Chondrocyte (in vitro differentiated cells): ENCODE measurements at regions not wholly inside any gene's neighbourhood (a gene's known extent, or its start where the extent isn't known, plus 50 kb on each side); places are given as distances from the start of the nearest gene placed in this dataset.

Experiments
- DNase-seq: peaks from one replicate; pipeline ENCODE4 v3.0.0; 2021; ENCODE audit warnings: mixed read lengths, low spot score
- H3K27ac Mint-ChIP-seq: one replicate; pipeline ENCODE4 v1.8.0; 2021; ENCODE audit warnings: mild to moderate bottlenecking, moderate library complexity, mixed read lengths; ENCODE audit not compliant: unreplicated experiment
- H3K27me3 Mint-ChIP-seq: 2 replicates; pipeline ENCODE4 v1.8.0; 2021; ENCODE audit warnings: low read depth, mixed read lengths
- H3K36me3 Mint-ChIP-seq: 2 replicates; pipeline ENCODE4 v1.8.0; 2021; ENCODE audit warnings: low read depth, mixed read lengths
- H3K4me1 Mint-ChIP-seq: 2 replicates; pipeline ENCODE4 v1.8.0; 2021; ENCODE audit warnings: low read depth, mild to moderate bottlenecking, mixed read lengths
- H3K4me3 Mint-ChIP-seq: one replicate; pipeline ENCODE4 v1.8.0; 2021; ENCODE audit warnings: mild to moderate bottlenecking, moderate library complexity, mixed read lengths; ENCODE audit not compliant: unreplicated experiment
- H3K9me3 Mint-ChIP-seq: 2 replicates; pipeline ENCODE4 v1.8.0; 2021; ENCODE audit warnings: low read depth, mixed read lengths
- TF ChIP-seq, protein P1 (sequence below): fragments of 200-600 bp; sonication (generic); IDR thresholded peaks from 2 replicates; pipeline ENCODE4 v1.5.0; 2021; ENCODE audit warnings: antibody characterized with exemption, mild to moderate bottlenecking, moderate library complexity

DNA sequence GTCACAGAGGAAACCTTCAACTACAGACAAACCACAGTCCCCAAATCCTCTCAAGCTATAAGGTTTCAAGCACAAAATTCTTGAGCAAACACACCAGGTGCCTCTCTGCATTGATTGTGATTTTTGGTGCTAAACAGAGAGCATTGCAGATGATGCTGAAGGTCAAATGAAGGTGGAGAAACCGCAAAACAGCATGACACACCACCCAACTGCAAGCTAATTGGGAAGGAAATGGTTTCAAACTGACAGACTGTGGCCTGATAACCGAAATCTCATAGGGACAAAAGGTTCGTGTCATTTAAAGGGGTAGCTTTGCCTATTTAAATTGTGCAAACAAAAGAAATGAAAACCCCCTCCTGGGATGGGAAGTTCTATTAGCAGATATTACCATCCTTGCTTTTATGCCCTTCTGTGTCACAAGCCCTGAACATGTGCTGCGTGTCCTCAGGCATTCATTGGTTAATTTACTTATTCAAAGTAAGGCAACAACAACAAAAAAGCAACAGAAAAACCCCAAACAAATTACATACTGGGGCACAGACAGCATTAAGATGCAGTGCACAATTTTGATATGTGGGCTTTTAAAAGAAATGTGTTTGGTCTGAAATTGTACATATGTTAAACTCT lies 154.9 kb downstream of the AQP4 start:
- no peak for DNase-seq
- no peak overlapping the region for H3K27ac Mint-ChIP-seq
- H3K27me3 Mint-ChIP-seq, result peaks cover 14% of the 10 kb centered on the region
- peaks cover 9% of the 10 kb centered on the region for H3K4me1 Mint-ChIP-seq
- H3K36me3 Mint-ChIP-seq, result no peaks in the 10 kb centered on the region
- no peak overlapping the region for H3K4me3 Mint-ChIP-seq
- TF ChIP-seq, protein P1, sequence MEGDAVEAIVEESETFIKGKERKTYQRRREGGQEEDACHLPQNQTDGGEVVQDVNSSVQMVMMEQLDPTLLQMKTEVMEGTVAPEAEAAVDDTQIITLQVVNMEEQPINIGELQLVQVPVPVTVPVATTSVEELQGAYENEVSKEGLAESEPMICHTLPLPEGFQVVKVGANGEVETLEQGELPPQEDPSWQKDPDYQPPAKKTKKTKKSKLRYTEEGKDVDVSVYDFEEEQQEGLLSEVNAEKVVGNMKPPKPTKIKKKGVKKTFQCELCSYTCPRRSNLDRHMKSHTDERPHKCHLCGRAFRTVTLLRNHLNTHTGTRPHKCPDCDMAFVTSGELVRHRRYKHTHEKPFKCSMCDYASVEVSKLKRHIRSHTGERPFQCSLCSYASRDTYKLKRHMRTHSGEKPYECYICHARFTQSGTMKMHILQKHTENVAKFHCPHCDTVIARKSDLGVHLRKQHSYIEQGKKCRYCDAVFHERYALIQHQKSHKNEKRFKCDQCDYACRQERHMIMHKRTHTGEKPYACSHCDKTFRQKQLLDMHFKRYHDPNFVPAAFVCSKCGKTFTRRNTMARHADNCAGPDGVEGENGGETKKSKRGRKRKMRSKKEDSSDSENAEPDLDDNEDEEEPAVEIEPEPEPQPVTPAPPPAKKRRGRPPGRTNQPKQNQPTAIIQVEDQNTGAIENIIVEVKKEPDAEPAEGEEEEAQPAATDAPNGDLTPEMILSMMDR, result no peak
- no peaks in the 10 kb centered on the region for H3K9me3 Mint-ChIP-seq

DNA sequence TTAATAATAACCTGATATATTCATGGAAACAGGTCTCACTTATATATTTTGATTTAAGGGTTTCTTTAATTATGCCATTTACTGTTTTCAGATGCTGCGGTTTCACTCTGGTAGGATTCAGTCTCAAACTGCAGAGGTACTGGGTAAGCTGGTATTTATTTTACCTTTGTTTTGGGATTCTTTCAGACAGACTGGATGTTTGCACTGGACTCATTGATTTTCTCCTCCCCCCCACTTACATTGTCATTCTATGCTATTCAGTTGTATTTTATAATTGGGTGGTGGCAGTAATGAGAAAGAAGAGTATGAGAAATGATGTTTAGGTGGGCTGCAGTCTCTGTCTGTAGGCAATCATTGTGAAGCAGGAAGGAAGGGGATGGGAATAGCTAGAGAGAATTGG lies 155.6 kb downstream of the AQP4 start:
- no peaks in the 10 kb centered on the region for H3K9me3 Mint-ChIP-seq
- H3K36me3 Mint-ChIP-seq, result no peaks in the 10 kb centered on the region
- peaks cover 7% of the 10 kb centered on the region for H3K4me1 Mint-ChIP-seq
- H3K27ac Mint-ChIP-seq, result no peak overlapping the region
- no peak for DNase-seq
- H3K27me3 Mint-ChIP-seq, result peaks cover 17% of the 10 kb centered on the region
- H3K4me3 Mint-ChIP-seq, result no peak overlapping the region
- TF ChIP-seq, protein P1, result no peak

DNA sequence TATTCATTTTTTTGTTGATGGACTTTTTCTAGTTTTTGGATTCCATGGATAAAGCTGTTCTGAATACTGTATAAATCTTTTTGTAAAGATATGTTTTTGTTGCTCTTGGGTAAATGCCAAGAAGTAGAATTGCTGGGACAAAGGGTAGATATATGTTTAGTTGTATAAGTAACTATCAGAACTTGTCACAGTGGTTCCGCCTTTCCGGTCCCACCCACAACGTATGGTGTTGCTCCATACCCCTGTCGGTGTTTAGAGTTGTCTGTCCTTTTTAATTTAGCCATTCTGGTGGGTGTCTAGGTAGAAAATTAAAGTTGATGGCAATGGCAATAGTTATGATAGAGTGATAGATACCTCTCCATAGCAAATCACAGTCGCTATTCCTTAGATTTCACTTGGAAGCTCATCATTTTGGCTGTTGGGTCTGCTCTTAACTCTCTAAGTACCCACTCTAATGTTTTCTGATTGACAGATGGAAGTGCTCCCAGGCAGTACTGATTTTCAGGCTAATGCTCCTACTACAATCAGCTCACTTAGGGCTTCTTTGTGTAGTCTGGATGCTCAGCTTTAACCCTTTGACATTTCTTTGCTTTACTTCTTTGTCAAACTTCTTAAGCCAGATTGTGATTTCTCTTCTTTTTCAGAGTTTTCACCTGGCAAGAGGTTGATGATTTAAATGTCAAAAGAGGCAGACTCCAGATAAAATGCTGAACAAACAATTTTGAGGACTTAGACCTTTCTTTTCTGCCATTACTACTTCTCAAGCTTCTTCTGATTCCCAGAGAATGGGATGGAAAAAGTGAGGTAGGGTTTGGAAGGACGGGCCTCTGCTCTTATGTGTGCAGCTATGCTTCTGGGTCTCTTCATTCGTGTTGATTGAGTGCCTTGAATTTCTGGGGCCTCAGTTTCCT lies 156.4 kb downstream of the AQP4 start:
- H3K4me1 Mint-ChIP-seq, result no peaks in the 10 kb centered on the region
- H3K27ac Mint-ChIP-seq, result no peak overlapping the region
- H3K4me3 Mint-ChIP-seq, result no peak overlapping the region
- no peak for DNase-seq
- TF ChIP-seq, protein P1, result no peak
- no peaks in the 10 kb centered on the region for H3K36me3 Mint-ChIP-seq
- peaks cover 17% of the 10 kb centered on the region for H3K27me3 Mint-ChIP-seq
- no peaks in the 10 kb centered on the region for H3K9me3 Mint-ChIP-seq

DNA sequence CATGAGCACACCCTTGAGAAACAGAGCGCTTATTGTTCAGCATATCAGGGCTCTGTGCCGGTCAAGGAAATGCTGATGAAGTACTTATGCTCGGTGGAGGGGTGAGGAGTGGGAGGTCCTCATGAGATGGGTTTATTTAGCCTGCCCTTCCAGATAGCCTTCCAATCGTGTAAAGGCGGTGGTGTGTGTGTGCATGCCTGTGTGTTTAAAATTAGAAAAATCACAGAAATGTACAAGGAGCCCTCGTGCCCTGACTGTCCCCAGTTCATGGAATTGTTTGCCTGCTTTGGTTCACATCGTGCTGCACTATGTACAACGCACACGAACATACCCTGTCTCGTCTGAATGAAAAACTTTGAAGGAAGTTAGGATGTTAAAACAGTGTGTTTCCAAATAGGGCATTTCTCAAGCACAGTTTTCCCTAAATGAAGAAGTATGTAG lies 158.6 kb downstream of the AQP4 start:
- no peak overlapping the region for H3K27ac Mint-ChIP-seq
- TF ChIP-seq, protein P1, result no peak
- peaks cover 20% of the 10 kb centered on the region for H3K27me3 Mint-ChIP-seq

DNA sequence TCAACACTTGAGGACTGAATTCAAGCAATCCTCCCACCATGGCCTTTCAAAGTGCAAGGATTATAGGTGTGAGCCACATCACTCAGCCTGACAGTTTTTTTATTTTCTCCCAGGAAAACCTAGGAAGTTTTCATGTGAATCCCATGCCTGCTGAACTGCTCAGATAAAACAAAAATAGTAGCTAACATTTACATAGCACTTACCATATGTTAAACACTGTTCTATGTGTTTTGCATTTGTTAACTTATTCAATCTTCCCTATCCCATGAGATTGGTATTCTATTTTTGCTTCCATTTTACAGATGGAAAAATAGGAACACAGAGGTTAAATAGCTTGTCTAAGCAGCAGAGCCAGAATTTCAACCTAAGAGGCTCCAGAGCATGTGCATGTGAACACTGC lies 157.4 kb upstream of the KCTD1 start:
- Mint-ChIP-seq H3K36me3 (no peaks in the 10 kb centered on the region), H3K27ac (no peak overlapping the region), H3K27me3 (peaks cover 20% of the 10 kb centered on the region), H3K9me3 (no peaks in the 10 kb centered on the region), H3K4me1 (no peaks in the 10 kb centered on the region), H3K4me3 (no peak overlapping the region)
- TF ChIP-seq, protein P1, result no peak
- DNase-seq, result no peak

More for the DNA sequence above, 158.6 kb downstream of the AQP4 start:
- H3K4me3 Mint-ChIP-seq, result no peak overlapping the region
- no peaks in the 10 kb centered on the region for H3K9me3 Mint-ChIP-seq
- H3K36me3 Mint-ChIP-seq, result no peaks in the 10 kb centered on the region
- no peaks in the 10 kb centered on the region for H3K4me1 Mint-ChIP-seq
- DNase-seq, result no peak
